LHCN-M2 (cell line): ENCODE measurements at regions not wholly inside any gene's neighbourhood (a gene's known extent, or its start where the extent isn't known, plus 50 kb on each side); places are given as distances from the start of the nearest gene placed in this dataset.

ENCODE experiments used
- DNase-seq: peaks from one replicate; pipeline ENCODE4 v3.0.0-alpha.2; 2012; ENCODE audit warnings: low read depth

- DNase-seq, result no peak
Observed at GRCh38 chr10:128316121-128316726, 190.0 kb upstream of the MKI67 start.

DNA sequence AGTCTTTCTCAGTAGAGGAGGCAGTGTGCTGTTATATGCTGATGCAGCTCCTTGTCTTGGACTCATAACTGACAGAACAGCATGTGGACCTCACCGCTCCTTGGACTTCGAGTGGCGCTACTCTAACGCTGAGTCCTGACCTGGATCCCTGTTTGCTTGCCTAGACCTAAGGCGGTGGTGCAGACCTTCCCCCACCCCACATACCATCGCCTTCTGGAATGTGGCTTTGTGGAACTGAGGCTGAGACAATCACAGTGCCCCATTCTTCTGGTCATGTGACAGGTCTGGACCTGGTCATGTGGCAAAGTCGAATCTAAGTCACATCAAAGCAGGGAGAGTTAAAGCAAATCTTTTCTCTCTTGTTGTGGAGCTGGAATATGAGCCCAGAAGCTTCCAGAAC lies 190.7 kb upstream of the MKI67 start:
- DNase-seq, result no peak

DNA sequence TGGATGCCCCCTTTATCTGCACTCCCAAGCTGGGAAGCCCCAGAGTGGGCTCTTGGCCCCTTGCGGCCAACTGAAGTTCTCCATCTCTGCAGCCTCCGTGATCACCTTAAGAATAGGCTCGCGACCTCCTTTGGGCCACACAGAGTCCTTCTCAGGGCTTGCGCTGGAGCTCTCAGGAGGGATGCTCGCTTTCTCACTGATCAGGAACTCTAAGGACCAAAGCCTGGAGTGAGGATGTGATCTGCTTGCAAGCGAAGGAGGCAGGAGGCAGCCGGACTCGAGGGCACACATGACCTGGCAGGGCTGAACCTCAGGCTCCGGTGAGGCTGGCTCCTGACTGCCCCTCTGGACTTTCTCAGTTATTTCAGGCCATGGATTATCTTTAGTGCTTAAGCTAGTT lies 192.1 kb upstream of the MKI67 start:
- no peak for DNase-seq

DNA sequence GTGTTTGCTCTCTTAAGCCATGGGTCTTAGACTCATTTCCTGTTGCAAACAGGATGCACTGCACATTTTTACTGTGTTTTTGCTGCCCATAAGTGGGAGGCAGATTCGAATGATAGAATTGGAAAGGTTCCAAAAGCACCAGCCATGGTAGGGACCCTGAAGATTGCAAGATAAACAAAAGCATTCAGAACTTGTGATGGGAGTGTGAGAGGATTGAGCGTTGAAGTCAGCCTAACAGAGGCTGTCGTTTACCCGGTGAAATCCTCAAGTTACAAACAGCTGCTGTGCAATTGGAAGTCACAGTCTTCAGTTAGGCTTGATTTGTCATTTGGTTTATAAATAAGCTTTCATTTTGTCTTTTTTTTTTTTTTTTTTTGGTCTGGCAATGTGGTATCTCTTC lies 192.7 kb upstream of the MKI67 start:
- no peak for DNase-seq

DNA sequence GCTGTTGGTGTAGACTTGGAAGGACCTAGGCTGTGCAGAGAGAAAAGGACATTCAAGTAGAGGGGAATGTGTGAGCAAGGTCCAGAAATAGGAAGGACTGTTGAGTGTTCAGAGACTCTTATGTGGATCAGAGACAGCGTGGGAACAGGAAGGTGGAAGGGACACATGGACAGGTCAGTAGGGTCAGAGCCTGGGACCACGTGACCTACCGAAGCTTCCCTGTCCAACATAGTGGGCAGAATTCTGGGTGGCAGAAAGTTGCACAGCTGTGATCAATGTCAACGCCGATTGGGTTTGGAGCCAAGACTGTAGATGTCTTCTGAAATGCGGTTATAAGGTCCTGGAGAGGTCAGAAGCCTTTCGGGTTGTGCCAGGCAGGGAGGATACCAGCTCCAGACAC lies 195.9 kb upstream of the MKI67 start:
- no peak for DNase-seq

GRCh38 chr10:128322950-128323349 lies 196.7 kb upstream of the MKI67 start:
- DNase-seq, result no peak

- DNase-seq, result no peak
Observed at GRCh38 chr10:128324058-128324827, 198.0 kb upstream of the MKI67 start.

- no peak for DNase-seq
Observed at GRCh38 chr10:128325788-128326187, 199.6 kb upstream of the MKI67 start.

DNA sequence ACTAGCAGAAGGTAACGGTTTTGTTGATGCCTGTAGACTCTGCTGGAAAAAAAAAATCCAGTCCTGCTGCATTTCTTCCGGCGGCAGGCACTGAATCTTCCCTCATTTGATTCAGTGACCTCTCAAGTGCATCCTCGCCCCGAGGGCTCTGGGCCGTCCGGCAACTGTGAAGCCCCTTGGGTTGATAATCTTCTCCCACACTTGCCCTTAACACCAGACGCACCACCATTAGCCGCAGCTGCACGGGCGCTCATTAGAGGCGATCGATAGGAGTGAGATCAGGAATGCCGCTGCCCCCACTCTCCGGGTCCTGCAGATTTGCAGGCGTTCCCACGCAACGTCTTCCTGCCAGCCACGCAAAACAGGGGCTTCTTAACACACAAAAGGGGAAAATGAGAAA lies 200.0 kb upstream of the MKI67 start:
- DNase-seq, result no peak

- DNase-seq, result no peak
Observed at GRCh38 chr10:128326851-128327250, 200.6 kb upstream of the MKI67 start.

DNA sequence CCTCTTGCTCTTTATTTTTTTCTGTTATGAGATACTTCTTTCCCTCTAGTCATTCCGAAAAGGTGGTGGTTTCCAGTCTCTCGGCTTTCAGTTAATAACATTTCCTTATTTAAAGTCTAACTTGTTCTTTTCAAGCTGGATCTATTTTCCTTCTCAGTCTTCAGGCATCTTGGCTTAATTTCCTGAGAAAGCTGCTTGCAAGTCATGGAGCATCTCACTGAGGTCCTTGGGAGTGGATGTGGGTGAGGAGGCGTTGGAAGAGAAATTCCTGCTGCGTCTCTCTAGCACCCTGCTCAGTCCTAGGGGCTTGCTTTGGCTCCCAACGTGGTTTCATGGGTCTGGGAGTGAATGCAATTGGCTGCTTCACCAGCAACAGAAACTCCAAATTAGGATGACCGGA lies 210.2 kb upstream of the MKI67 start:
- DNase-seq, result no peak

DNA sequence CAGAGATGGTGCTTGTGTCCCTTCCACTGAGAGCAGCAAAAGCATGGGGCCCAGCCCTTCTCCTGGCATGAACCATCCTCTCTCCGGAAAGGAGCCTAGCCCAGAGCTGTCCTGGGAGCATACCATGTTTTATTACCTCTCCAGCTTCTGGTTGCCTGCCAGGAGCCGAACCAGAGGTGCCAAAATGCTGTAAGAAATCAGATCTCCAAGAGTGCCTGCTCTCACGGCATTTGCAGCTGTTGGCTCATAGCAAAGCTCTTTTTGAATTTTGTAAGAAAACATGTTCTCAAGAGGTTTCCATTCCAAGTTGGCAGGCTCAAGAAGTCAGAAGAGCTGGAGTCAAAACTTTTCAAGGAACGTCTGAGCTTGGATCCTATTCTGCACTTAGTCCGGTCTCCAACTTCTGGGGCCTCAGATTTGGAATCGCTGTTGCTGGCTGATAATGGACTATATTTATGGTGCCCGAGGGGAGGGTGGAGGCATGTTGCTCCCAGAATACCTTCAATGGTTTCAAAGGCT lies 211.7 kb upstream of the MKI67 start:
- no peak for DNase-seq

- DNase-seq, result no peak
Observed at GRCh38 chr10:128338951-128339350, 212.7 kb upstream of the MKI67 start.

GRCh38 chr10:128339753-128340152 lies 213.5 kb upstream of the MKI67 start:
- no peak for DNase-seq

DNA sequence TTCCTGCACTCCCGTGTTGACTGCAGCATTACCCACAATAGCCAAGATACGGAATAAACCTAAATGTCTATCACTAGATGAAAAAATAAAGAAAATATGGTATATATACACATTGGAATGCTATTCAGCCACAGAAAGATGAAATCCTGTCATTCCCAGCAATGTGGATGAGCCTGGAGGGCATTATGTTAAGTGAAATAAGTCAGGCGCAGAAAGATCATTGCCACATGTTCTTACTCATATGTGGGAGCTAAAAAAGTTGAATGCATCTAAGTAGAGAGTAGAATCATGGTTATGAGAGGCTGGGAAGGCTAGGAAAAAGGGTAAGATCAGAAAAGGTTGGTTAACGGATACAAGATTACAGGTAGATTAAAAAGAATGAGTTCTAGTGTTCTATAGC lies 219.1 kb upstream of the MKI67 start:
- no peak for DNase-seq

DNA sequence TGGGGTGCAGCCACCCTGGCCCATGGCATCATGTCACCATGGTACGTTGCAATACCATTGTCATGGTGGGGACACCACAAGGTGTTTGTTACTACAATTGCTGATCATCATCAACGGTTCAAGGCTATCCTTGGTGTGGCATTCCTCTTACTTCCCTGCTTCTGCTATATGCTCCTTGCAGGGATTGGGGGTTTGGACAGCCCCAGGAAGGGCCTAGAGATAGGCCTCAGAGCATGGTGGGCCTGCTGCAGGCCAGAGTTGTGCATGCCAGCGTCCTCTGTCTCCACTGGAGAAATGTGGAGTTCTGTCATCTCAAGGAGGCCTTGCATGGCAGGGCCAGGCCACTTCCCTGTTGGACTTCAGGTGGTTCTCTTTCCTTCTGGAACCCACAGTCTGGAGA lies 234.6 kb upstream of the MKI67 start:
- no peak for DNase-seq

GRCh38 chr10:128361487-128361886 lies 235.3 kb upstream of the MKI67 start:
- no peak for DNase-seq

GRCh38 chr10:128362514-128362913 lies 236.3 kb upstream of the MKI67 start:
- no peak for DNase-seq

GRCh38 chr10:128364631-128365030 lies 238.4 kb upstream of the MKI67 start:
- DNase-seq, result no peak

DNA sequence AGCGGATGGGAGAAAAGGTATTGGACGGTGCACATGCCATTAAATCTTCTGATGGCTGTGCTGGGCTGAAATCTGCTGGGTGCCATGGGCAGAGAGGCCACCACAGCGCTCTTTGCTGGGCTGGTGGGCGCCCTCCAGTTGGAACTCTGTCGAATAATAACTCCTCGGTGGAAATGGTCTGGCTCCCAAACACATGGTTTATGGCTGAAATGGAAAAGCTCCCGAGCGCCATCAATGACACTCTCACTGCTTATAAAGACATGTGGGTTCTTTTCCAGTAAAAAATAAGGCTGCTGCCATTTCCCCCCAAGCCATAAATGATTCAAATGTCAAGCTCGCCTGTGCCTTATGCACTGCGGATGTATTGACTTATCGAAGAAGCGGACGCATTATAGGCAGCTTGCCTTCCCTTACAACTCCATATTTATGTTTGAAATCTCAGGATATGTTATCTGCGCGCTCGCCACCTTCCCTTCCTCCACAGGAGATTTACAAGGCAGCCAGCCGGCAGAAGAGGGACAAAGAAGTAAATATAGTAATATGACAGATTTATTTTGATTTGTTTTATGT lies 239.0 kb upstream of the MKI67 start:
- DNase-seq, result no peak

GRCh38 chr10:128367807-128368206 lies 241.6 kb upstream of the MKI67 start:
- no peak for DNase-seq

DNA sequence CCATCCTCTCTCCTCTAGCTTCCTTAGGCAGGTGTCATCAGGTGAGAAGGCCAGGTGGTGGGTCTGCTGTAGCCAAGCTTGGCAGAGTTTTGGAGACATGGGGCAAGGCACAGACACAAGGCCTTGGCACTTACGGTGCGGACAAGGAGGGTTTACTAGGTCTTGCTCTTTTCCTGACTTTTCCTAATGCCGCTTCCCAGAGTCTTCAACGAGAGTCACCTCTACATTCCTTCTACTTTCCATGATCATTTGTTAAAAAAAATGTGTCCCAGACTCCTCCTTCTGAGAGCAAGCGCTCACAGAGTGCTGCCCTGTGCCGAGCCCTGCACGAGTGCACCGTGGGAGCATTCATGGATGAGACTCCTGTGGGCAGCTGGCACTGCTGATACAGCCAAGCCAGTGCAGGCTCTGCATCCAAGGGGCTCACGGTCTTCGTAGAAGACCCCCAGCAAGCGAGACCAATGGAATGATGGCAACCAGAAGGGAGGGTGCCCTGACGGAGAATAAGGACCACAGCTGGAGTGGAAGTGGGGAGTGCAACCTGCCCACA lies 243.0 kb upstream of the MKI67 start:
- no peak for DNase-seq
